Liver (tissue), 3 donors: ENCODE measurements at regions not wholly inside any gene's neighbourhood (a gene's known extent, or its start where the extent isn't known, plus 50 kb on each side); places are given as distances from the start of the nearest gene placed in this dataset.

Experiments
- HNF4G ChIP-seq: IDR thresholded peaks from 2 replicates; pipeline ENCODE4 v1.6.1; 2016; ENCODE audit warnings: antibody characterized with exemption
- JUND ChIP-seq, 2 donors: IDR thresholded peaks; 2 replicates each; pipeline ENCODE4 v1.6.1; 2016; ENCODE audit warnings: antibody characterized with exemption in 2 of 2
- RAD21 ChIP-seq, 2 donors: IDR thresholded peaks; 2 replicates each; pipeline ENCODE4 v1.6.1; 2016; ENCODE audit warnings: antibody characterized with exemption in 2 of 2, mild to moderate bottlenecking in 2 of 2
- TF ChIP-seq, protein P1 (sequence below): fragments of 150-350 bp; IDR thresholded peaks from 2 replicates; pipeline ENCODE4 v1.5.1; 2017; ENCODE audit warnings: improper control_type of control experiment, low read depth, low read length; ENCODE audit not compliant: missing input control
- donor health status: healthy.
- donor health status: healthy.

DNA sequence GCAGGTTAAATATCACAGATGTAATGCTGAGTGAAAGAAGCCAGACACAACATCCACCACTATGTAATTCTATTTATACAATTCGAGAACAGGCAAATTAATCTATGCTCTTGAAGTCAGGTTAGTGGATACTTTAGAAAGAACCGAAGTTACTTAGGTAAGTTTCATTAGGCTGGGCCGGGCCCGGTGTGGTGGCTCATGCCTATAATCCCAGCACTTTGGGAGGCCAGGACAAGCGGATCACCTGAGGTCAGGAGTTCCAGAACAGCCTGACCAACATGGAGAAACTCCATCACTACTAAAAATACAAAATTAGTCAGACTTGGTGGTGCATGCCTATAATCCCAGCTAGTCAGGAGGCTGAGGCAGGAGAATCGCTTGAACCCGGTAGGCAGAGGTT lies 1105.7 kb downstream of the NSUN3 start:
- TF ChIP-seq JUND (IDR thresholded peaks at IDR 0.05) = no peak
- no peak for TF ChIP-seq RAD21 (IDR thresholded peaks at IDR 0.05)
- TF ChIP-seq HNF4G = no peak
- TF ChIP-seq, protein P1, sequence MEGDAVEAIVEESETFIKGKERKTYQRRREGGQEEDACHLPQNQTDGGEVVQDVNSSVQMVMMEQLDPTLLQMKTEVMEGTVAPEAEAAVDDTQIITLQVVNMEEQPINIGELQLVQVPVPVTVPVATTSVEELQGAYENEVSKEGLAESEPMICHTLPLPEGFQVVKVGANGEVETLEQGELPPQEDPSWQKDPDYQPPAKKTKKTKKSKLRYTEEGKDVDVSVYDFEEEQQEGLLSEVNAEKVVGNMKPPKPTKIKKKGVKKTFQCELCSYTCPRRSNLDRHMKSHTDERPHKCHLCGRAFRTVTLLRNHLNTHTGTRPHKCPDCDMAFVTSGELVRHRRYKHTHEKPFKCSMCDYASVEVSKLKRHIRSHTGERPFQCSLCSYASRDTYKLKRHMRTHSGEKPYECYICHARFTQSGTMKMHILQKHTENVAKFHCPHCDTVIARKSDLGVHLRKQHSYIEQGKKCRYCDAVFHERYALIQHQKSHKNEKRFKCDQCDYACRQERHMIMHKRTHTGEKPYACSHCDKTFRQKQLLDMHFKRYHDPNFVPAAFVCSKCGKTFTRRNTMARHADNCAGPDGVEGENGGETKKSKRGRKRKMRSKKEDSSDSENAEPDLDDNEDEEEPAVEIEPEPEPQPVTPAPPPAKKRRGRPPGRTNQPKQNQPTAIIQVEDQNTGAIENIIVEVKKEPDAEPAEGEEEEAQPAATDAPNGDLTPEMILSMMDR = no peak
